ENCODE measurements at regions not wholly inside any gene's neighbourhood (a gene's known extent, or its start where the extent isn't known, plus 50 kb on each side); places are given as distances from the start of the nearest gene placed in this dataset.
"Not testable (repeated sequence)": the region's sequence is repeated elsewhere in the genome, so short reads cannot be mapped to it uniquely, and the experiment has no call there.

- not testable (repeated sequence) for DNase-seq (ENCODE audit: low spot score)
These were observed 1546.6 kb downstream of the FAM181B start for GRCh38 chr11:81187033-81187432.

GRCh38 chr11:81174646-81175330 is 1558.9 kb downstream of the FAM181B start:
- no peak for DNase-seq (ENCODE audit: low spot score)

GRCh38 chr11:81165164-81165563 is 1568.5 kb downstream of the FAM181B start:
- no peak for DNase-seq (ENCODE audit: low spot score)

GRCh38 chr11:81159900-81160299 is 1573.8 kb downstream of the FAM181B start:
- DNase-seq (ENCODE audit: low spot score): no peak

- DNase-seq (ENCODE audit: low spot score): no peak
These were observed 1598.1 kb downstream of the FAM181B start for GRCh38 chr11:81135570-81135969.

- DNase-seq (ENCODE audit: low spot score): no peak
These were observed 1604.0 kb downstream of the FAM181B start for GRCh38 chr11:81129618-81130017.

- DNase-seq (ENCODE audit: low spot score): no peak
These were observed 1620.9 kb downstream of the FAM181B start for GRCh38 chr11:81112718-81113117.

- DNase-seq (ENCODE audit: low spot score): no peak
These were observed 1629.6 kb downstream of the FAM181B start for GRCh38 chr11:81104051-81104450.

GRCh38 chr11:81098471-81098870 is 1635.2 kb downstream of the FAM181B start:
- DNase-seq (ENCODE audit: low spot score): no peak

- DNase-seq (ENCODE audit: low spot score): no peak
These were observed 1641.1 kb downstream of the FAM181B start for GRCh38 chr11:81092522-81092921.

GRCh38 chr11:81089242-81089641 is 1644.4 kb downstream of the FAM181B start:
- DNase-seq (ENCODE audit: low spot score): no peak

GRCh38 chr11:81080476-81080875 is 1639.6 kb upstream of the TENM4 start:
- DNase-seq (ENCODE audit: low spot score): no peak

- no peak for DNase-seq (ENCODE audit: low spot score)
These were observed 1631.4 kb upstream of the TENM4 start for GRCh38 chr11:81072273-81072672.

GRCh38 chr11:81071606-81072005 is 1630.8 kb upstream of the TENM4 start:
- DNase-seq (ENCODE audit: low spot score): no peak

GRCh38 chr11:81070948-81071347 is 1630.1 kb upstream of the TENM4 start:
- no peak for DNase-seq (ENCODE audit: low spot score)

GRCh38 chr11:81059356-81059755 is 1618.5 kb upstream of the TENM4 start:
- no peak for DNase-seq (ENCODE audit: low spot score)

GRCh38 chr11:81052344-81053158 is 1611.7 kb upstream of the TENM4 start:
- no peak for DNase-seq (ENCODE audit: low spot score)

- no peak for DNase-seq (ENCODE audit: low spot score)
These were observed 1599.2 kb upstream of the TENM4 start for GRCh38 chr11:81039916-81040524.

- DNase-seq (ENCODE audit: low spot score): no peak
These were observed 1595.5 kb upstream of the TENM4 start for GRCh38 chr11:81036168-81036870.

GRCh38 chr11:81033779-81034540 is 1593.1 kb upstream of the TENM4 start:
- DNase-seq (ENCODE audit: low spot score): no peak

GRCh38 chr11:81032906-81033305 is 1592.1 kb upstream of the TENM4 start:
- no peak for DNase-seq (ENCODE audit: low spot score)

GRCh38 chr11:81030186-81030585 is 1589.4 kb upstream of the TENM4 start:
- no peak for DNase-seq (ENCODE audit: low spot score)

All from germinal center (tissue), 1 donor.